A673 (cell line): ENCODE measurements at regions not wholly inside any gene's neighbourhood (a gene's known extent, or its start where the extent isn't known, plus 50 kb on each side); places are given as distances from the start of the nearest gene placed in this dataset.

ENCODE experiments used
- EZH2 ChIP-seq: fragments of 200-600 bp; sonication (generic); IDR thresholded peaks from 2 replicates; pipeline ENCODE4 v1.6.1; 2017; ENCODE audit warnings: borderline replicate concordance, low read depth, mild to moderate bottlenecking, mixed read lengths, antibody characterized with exemption, low read length; ENCODE audit not compliant: poor library complexity, severe bottlenecking
- TF ChIP-seq, protein P1 (sequence below): fragments of 300-800, 200-600 bp; sonication (generic); conservative IDR thresholded peaks from 2 replicates; pipeline ENCODE4 v1.5.1; 2017; ENCODE audit warnings: low read depth, mild to moderate bottlenecking, antibody characterized with exemption, low read length, moderate library complexity, mixed read lengths

DNA sequence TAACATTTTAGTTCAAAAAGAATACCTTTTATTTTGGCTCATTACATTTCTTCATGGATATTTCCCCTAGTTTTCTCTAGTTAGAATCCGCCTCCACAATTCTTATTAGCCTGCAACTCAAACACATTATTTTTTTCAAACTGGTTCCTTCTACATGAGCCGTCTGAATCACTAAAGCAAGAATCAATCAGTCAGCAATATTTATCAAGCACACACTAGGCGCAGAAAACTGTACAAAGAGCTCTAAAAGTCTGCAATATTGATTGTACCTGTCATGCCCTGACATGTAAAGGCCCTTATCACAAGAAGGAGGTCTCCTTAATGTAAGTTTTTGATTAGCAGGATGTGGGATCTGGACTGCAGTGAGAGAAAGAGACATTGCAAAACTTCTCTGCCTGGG lies 94.8 kb upstream of the CENPE start:
- TF ChIP-seq, protein P1, sequence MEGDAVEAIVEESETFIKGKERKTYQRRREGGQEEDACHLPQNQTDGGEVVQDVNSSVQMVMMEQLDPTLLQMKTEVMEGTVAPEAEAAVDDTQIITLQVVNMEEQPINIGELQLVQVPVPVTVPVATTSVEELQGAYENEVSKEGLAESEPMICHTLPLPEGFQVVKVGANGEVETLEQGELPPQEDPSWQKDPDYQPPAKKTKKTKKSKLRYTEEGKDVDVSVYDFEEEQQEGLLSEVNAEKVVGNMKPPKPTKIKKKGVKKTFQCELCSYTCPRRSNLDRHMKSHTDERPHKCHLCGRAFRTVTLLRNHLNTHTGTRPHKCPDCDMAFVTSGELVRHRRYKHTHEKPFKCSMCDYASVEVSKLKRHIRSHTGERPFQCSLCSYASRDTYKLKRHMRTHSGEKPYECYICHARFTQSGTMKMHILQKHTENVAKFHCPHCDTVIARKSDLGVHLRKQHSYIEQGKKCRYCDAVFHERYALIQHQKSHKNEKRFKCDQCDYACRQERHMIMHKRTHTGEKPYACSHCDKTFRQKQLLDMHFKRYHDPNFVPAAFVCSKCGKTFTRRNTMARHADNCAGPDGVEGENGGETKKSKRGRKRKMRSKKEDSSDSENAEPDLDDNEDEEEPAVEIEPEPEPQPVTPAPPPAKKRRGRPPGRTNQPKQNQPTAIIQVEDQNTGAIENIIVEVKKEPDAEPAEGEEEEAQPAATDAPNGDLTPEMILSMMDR: no peak
- TF ChIP-seq EZH2: no peak
